Hepatocyte (in vitro differentiated cells): ENCODE measurements at regions not wholly inside any gene's neighbourhood (a gene's known extent, or its start where the extent isn't known, plus 50 kb on each side); places are given as distances from the start of the nearest gene placed in this dataset.

Experiments used
- DNase-seq: peaks from one replicate; pipeline ENCODE4 v3.0.0-alpha.2; 2016; ENCODE audit warnings: low spot score
- H2AFZ ChIP-seq: fragments of 200-600 bp; sonication (generic); 2 replicates; pipeline ENCODE4 v1.6.0; 2016; ENCODE audit warnings: antibody characterized with exemption, mild to moderate bottlenecking
- H3K27ac ChIP-seq: fragments of 200-600 bp; sonication (generic); 2 replicates; pipeline ENCODE4 v1.5.1; 2016; ENCODE audit warnings: mild to moderate bottlenecking
- H3K27me3 ChIP-seq: fragments of 200-600 bp; sonication (generic); 2 replicates; pipeline ENCODE4 v1.6.1; 2016
- H3K36me3 ChIP-seq: fragments of 200-600 bp; sonication (generic); replicated peaks from 2 replicates; pipeline ENCODE4 v1.5.1; 2016; ENCODE audit warnings: low read depth; ENCODE audit not compliant: insufficient read depth
- H3K4me1 ChIP-seq: fragments of 200-600 bp; sonication (generic); 2 replicates; pipeline ENCODE4 v1.5.1; 2016; ENCODE audit warnings: mild to moderate bottlenecking, moderate library complexity; ENCODE audit not compliant: insufficient read depth
- H3K4me2 ChIP-seq: fragments of 200-600 bp; sonication (generic); 2 replicates; pipeline ENCODE4 v1.6.0; 2016
- H3K4me3 ChIP-seq: fragments of 200-600 bp; sonication (generic); 2 replicates; pipeline ENCODE4 v1.5.1; 2016; ENCODE audit warnings: mild to moderate bottlenecking
- H3K79me2 ChIP-seq: fragments of 200-600 bp; sonication (generic); 2 replicates; pipeline ENCODE4 v1.6.0; 2017; ENCODE audit warnings: mild to moderate bottlenecking
- H3K9me2 ChIP-seq: fragments of 200-600 bp; sonication (generic); replicated peaks from 2 replicates; pipeline ENCODE4 v1.6.0; 2017; ENCODE audit warnings: mild to moderate bottlenecking; ENCODE audit not compliant: insufficient read depth
- H3K9me3 ChIP-seq: fragments of 200-600 bp; sonication (generic); 2 replicates; pipeline ENCODE4 v1.5.1; 2016; ENCODE audit warnings: low read depth, mild to moderate bottlenecking
- H4K20me1 ChIP-seq: fragments of 200-600 bp; sonication (generic); 2 replicates; pipeline ENCODE4 v1.6.0; 2016; ENCODE audit warnings: mild to moderate bottlenecking; ENCODE audit not compliant: insufficient read depth, poor library complexity, severe bottlenecking
- EZH2 ChIP-seq: fragments of 200-600 bp; sonication (generic); IDR thresholded peaks from 2 replicates; pipeline ENCODE4 v1.6.1; 2016; ENCODE audit warnings: antibody characterized with exemption, mild to moderate bottlenecking, borderline replicate concordance
- EZH2phosphoT487 ChIP-seq: fragments of 200-600 bp; sonication (generic); IDR thresholded peaks from one replicate; pipeline ENCODE4 v1.6.1; 2018; ENCODE audit warnings: antibody characterized with exemption, mild to moderate bottlenecking, low read depth, moderate library complexity; ENCODE audit not compliant: unreplicated experiment, severe bottlenecking
- WGBS: methylation state at CpG from one replicate; pipeline ENCODE4 v1.1.6; 2016; ENCODE audit warnings: low lambda C conversion rate; ENCODE audit errors: missing lambda C conversion rate; 5-methylcytosine and 5-hydroxymethylcytosine counted together
- TF ChIP-seq, protein P1 (sequence below): fragments of 200-600 bp; sonication (generic); IDR thresholded peaks from 2 replicates; pipeline ENCODE4 v1.5.1; 2016; ENCODE audit warnings: antibody characterized with exemption, mild to moderate bottlenecking; ENCODE audit not compliant: poor library complexity

DNA sequence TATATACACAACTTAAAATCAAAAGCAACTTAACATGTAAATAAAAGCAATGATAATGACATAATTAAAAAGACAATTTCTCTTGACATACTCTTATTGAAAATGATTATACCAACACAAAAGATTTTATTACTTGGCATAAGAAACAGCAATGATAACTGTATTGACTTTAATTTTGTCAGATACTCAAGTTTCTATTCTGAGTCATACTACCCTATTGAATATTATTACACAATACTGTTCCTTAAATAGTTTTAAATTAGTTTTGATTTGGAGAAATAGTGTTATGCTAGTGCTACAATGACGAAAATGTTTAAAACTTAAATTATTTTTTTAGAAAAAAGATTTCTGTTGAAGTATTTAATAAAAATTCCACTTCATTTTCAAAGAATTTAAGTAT, 1319.3 kb upstream of the C9orf72 start:
- H4K20me1 ChIP-seq = no peaks in the 10 kb centered on the region
- no peak for DNase-seq
- H3K4me1 ChIP-seq = no peaks in the 10 kb centered on the region
- no peak overlapping the region for H3K4me2 ChIP-seq
- H2AFZ ChIP-seq = no peak overlapping the region
- H3K36me3 ChIP-seq = no peaks in the 10 kb centered on the region
- H3K9me2 ChIP-seq = no peaks in the 10 kb centered on the region
- H3K9me3 ChIP-seq = no peaks in the 10 kb centered on the region
- H3K27ac ChIP-seq = no peak overlapping the region
- TF ChIP-seq EZH2 (no peak), EZH2phosphoT487 (no peak)
- TF ChIP-seq, protein P1, sequence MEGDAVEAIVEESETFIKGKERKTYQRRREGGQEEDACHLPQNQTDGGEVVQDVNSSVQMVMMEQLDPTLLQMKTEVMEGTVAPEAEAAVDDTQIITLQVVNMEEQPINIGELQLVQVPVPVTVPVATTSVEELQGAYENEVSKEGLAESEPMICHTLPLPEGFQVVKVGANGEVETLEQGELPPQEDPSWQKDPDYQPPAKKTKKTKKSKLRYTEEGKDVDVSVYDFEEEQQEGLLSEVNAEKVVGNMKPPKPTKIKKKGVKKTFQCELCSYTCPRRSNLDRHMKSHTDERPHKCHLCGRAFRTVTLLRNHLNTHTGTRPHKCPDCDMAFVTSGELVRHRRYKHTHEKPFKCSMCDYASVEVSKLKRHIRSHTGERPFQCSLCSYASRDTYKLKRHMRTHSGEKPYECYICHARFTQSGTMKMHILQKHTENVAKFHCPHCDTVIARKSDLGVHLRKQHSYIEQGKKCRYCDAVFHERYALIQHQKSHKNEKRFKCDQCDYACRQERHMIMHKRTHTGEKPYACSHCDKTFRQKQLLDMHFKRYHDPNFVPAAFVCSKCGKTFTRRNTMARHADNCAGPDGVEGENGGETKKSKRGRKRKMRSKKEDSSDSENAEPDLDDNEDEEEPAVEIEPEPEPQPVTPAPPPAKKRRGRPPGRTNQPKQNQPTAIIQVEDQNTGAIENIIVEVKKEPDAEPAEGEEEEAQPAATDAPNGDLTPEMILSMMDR = no peak
- no peaks in the 10 kb centered on the region for H3K79me2 ChIP-seq
- H3K4me3 ChIP-seq = no peak overlapping the region
- H3K27me3 ChIP-seq = no peaks in the 10 kb centered on the region
- WGBS = 95% methylated on average over 1 of the region's 1 CpG

GRCh38 chr9:28899267-28899666, 1326.0 kb upstream of the C9orf72 start:
- no peak for DNase-seq
- Histone ChIP-seq H2AFZ (no peak overlapping the region), H3K27me3 (no peaks in the 10 kb centered on the region), H3K9me3 (no peaks in the 10 kb centered on the region), H3K4me3 (no peak overlapping the region), H4K20me1 (no peaks in the 10 kb centered on the region), H3K9me2 (no peaks in the 10 kb centered on the region), H3K79me2 (no peaks in the 10 kb centered on the region), H3K4me1 (no peaks in the 10 kb centered on the region), H3K27ac (no peak overlapping the region), H3K36me3 (no peaks in the 10 kb centered on the region), H3K4me2 (no peak overlapping the region)
- TF ChIP-seq, protein P1 = no peak
- TF ChIP-seq EZH2 = no peak
- TF ChIP-seq EZH2phosphoT487 = no peak

- H3K4me3 ChIP-seq = no peak overlapping the region
- no peaks in the 10 kb centered on the region for H3K27me3 ChIP-seq
- no peaks in the 10 kb centered on the region for H3K4me1 ChIP-seq
- no peaks in the 10 kb centered on the region for H3K36me3 ChIP-seq
- H4K20me1 ChIP-seq = no peaks in the 10 kb centered on the region
- H3K9me3 ChIP-seq = no peaks in the 10 kb centered on the region
- H3K9me2 ChIP-seq = no peaks in the 10 kb centered on the region
- H3K79me2 ChIP-seq = no peaks in the 10 kb centered on the region
- no peak for DNase-seq
- no peak overlapping the region for H3K4me2 ChIP-seq
- TF ChIP-seq EZH2phosphoT487 (no peak), EZH2 (no peak)
- TF ChIP-seq, protein P1 = no peak
- 80% methylated on average over 6 of the region's 6 CpGs for WGBS
- no peak overlapping the region for H3K27ac ChIP-seq
- H2AFZ ChIP-seq = no peak overlapping the region
Observed at GRCh38 chr9:28899926-28900325, 1326.6 kb upstream of the C9orf72 start.

- no peaks in the 10 kb centered on the region for H3K9me2 ChIP-seq
- no peak for TF ChIP-seq EZH2phosphoT487
- TF ChIP-seq EZH2 = no peak
- TF ChIP-seq, protein P1 = no peak
- H3K27ac ChIP-seq = no peak overlapping the region
- no peak overlapping the region for H3K4me2 ChIP-seq
- H3K4me3 ChIP-seq = no peak overlapping the region
- no peak for DNase-seq
- H3K9me3 ChIP-seq = no peaks in the 10 kb centered on the region
- H3K27me3 ChIP-seq = no peaks in the 10 kb centered on the region
- H4K20me1 ChIP-seq = no peaks in the 10 kb centered on the region
- H3K36me3 ChIP-seq = no peaks in the 10 kb centered on the region
- H3K79me2 ChIP-seq = no peaks in the 10 kb centered on the region
- H2AFZ ChIP-seq = no peak overlapping the region
- WGBS = 0% methylated on average over 1 of the region's 1 CpG
- no peaks in the 10 kb centered on the region for H3K4me1 ChIP-seq
Observed at GRCh38 chr9:28900406-28900805, 1327.1 kb upstream of the C9orf72 start.
